ENCODE measurements at regions not wholly inside any gene's neighbourhood (a gene's known extent, or its start where the extent isn't known, plus 50 kb on each side); places are given as distances from the start of the nearest gene placed in this dataset.

DNA sequence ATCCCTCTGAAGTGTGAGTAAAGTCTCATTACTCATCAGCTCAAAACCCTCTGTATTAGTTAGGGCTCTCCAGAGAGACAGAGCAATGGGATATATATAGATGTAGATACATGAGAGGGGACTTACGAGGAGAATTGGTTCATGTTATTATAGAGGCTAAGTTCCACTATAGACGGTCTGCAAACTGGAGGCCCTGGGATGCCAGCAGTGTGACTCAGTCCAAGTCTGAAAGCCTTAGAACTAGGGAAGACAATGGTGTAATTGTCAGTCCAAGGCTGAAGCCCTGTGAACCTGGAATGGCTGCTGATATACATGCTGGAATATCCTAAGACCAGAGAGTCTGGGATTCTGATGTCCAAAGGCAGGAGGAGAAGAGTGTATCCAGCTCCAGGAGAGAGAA is 57.3 kb upstream of the CEP83 start:
- peak; percentile 51 for DNase-seq (ENCODE audit: low read depth, low spot score)

DNA sequence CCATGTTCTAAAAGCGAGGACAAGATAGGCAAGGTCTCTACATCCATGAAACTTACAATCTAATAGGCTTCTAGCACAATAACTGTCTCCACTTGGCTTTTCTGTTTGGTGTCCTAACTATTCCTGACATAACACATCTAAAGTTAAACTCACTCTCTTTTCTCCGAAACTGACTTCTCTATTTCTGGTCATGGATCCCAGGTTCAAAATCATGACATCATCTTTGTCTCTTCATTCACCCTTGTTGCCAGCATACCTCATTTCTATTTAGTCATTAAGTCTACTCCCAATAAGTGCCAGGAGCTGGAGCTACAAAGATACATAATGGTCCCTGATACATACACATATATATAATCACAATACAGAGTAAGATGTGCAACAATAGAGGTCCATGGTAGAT is 53.9 kb upstream of the CEP83 start:
- DNase-seq (ENCODE audit: low read depth, low spot score), result no peak

DNA sequence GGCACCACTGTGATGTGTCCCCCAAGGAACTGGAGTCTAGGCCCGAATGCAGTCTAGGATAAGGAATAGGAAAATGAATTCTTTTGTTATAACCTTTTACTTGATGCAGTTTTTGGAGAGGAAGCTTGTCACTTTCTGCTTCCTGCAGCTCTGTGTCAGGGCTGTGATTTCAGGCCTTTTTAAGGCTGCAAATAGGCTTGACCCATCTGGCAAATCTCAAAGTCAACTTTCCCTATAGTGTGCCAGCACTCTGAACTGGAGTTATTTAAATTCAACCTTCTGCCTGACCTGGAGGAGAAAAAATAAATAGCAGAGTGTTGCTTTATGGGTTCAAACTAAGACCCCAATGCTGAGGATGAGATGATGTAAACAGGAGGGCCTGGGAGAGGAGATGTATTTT is 51.8 kb upstream of the CEP83 start:
- DNase-seq (ENCODE audit: low read depth, low spot score), result no peak

GRCh38 chr12:94510128-94510527 is 50.5 kb upstream of the CEP83 start:
- no peak for DNase-seq (ENCODE audit: low read depth, low spot score)

Measured in astrocyte of the hippocampus (primary cell).